Ectodermal cell (in vitro differentiated cells): ENCODE measurements at regions not wholly inside any gene's neighbourhood (a gene's known extent, or its start where the extent isn't known, plus 50 kb on each side); places are given as distances from the start of the nearest gene placed in this dataset.
"Not testable (repeated sequence)": the region's sequence is repeated elsewhere in the genome, so short reads cannot be mapped to it uniquely, and the experiment has no call there.

Experiments used
- H3K27ac ChIP-seq: 2 replicates; pipeline ENCODE4 v1.7.0; 2013; ENCODE audit warnings: mild to moderate bottlenecking, low read depth, low read length; ENCODE audit not compliant: insufficient read depth, poor library complexity, severe bottlenecking
- H3K27me3 ChIP-seq: 2 replicates; pipeline ENCODE4 v1.7.0; 2013; ENCODE audit warnings: mild to moderate bottlenecking, low read length; ENCODE audit not compliant: insufficient read depth, control insufficient read depth, poor library complexity, severe bottlenecking
- H3K36me3 ChIP-seq: one replicate; pipeline ENCODE4 v1.7.0; 2013; ENCODE audit warnings: low read length; ENCODE audit not compliant: control insufficient read depth, insufficient read depth
- H3K4me1 ChIP-seq: one replicate; pipeline ENCODE4 v1.7.0; 2013; ENCODE audit warnings: low read length; ENCODE audit not compliant: control insufficient read depth, insufficient read depth
- H3K4me3 ChIP-seq: 2 replicates; pipeline ENCODE4 v1.7.0; 2013; ENCODE audit warnings: low read depth, low read length, control low read depth; ENCODE audit not compliant: insufficient read depth
- H3K9me3 ChIP-seq: 2 replicates; pipeline ENCODE4 v1.7.0; 2013; ENCODE audit warnings: mild to moderate bottlenecking, low read length, moderate library complexity; ENCODE audit not compliant: control insufficient read depth
- WGBS, 2 experiments: methylation state at CpG; one replicate each; pipeline ENCODE4 v1.1.7; 2013; ENCODE audit warnings: missing lambda C conversion rate in 2 of 2; 5-methylcytosine and 5-hydroxymethylcytosine counted together

GRCh38 chr10:22774102-22774501 lies 59.7 kb upstream of the PIP4K2A start:
- no peaks in the 10 kb centered on the region for H3K9me3 ChIP-seq
- no peaks in the 10 kb centered on the region for H3K27me3 ChIP-seq
- H3K27ac ChIP-seq: no peak overlapping the region
- H3K36me3 ChIP-seq: no peaks in the 10 kb centered on the region
- H3K4me3 ChIP-seq: no peak overlapping the region
- H3K4me1 ChIP-seq: no peaks in the 10 kb centered on the region
- 100% methylated on average over 1 of the region's 1 CpG for WGBS, 2 experiments

- not testable (repeated sequence) for H3K4me1 ChIP-seq, H3K9me3 ChIP-seq, H3K27me3 ChIP-seq, H3K4me3 ChIP-seq, H3K36me3 ChIP-seq, H3K27ac ChIP-seq
- 94 to 98% methylated on average over 4 of the region's 5 CpGs for WGBS, 2 experiments
Observed at GRCh38 chr10:22771631-22772030, 57.3 kb upstream of the PIP4K2A start.

- Histone ChIP-seq H3K27ac (no peak overlapping the region), H3K9me3 (no peaks in the 10 kb centered on the region), H3K27me3 (no peaks in the 10 kb centered on the region), H3K36me3 (no peaks in the 10 kb centered on the region), H3K4me1 (no peaks in the 10 kb centered on the region), H3K4me3 (no peak overlapping the region)
- WGBS, 2 experiments: 83% methylated on average over 1 of the region's 1 CpG
Observed at GRCh38 chr10:22770270-22770669, 55.9 kb upstream of the PIP4K2A start.

GRCh38 chr10:22767859-22768258 lies 53.5 kb upstream of the PIP4K2A start:
- H3K27me3 ChIP-seq: no peaks in the 10 kb centered on the region
- H3K9me3 ChIP-seq: no peaks in the 10 kb centered on the region
- H3K4me3 ChIP-seq: no peak overlapping the region
- no peak overlapping the region for H3K27ac ChIP-seq
- H3K4me1 ChIP-seq: no peaks in the 10 kb centered on the region
- no peaks in the 10 kb centered on the region for H3K36me3 ChIP-seq
- WGBS, 2 experiments: 96 to 98% methylated on average over 2 of the region's 2 CpGs

- no peak overlapping the region for H3K27ac ChIP-seq
- no peak overlapping the region for H3K4me3 ChIP-seq
- no peaks in the 10 kb centered on the region for H3K9me3 ChIP-seq
- peaks cover under 1% of the 10 kb centered on the region for H3K4me1 ChIP-seq
- H3K27me3 ChIP-seq: no peaks in the 10 kb centered on the region
- no peaks in the 10 kb centered on the region for H3K36me3 ChIP-seq
- WGBS, 2 experiments: 95 to 97% methylated on average over 3 of the region's 3 CpGs
Observed at GRCh38 chr10:22766693-22767092, 52.3 kb upstream of the PIP4K2A start.

GRCh38 chr10:22765660-22766547 lies 51.5 kb upstream of the PIP4K2A start:
- no peaks in the 10 kb centered on the region for H3K27me3 ChIP-seq
- no peaks in the 10 kb centered on the region for H3K36me3 ChIP-seq
- H3K9me3 ChIP-seq: no peaks in the 10 kb centered on the region
- WGBS, 2 experiments: 98 to 100% methylated on average over 4 of the region's 6 CpGs
- H3K4me1 ChIP-seq: peaks cover 4% of the 10 kb centered on the region
- H3K27ac ChIP-seq: no peak overlapping the region
- H3K4me3 ChIP-seq: no peak overlapping the region

- Histone ChIP-seq H3K9me3 (no peaks in the 10 kb centered on the region), H3K4me3 (no peak overlapping the region)
- 94 to 97% methylated on average over 1 to 2 of the region's 2 CpGs for WGBS, 2 experiments
Observed at GRCh38 chr10:22764639-22765038, 50.3 kb upstream of the PIP4K2A start.

More at GRCh38 chr10:22764639-22765038, 50.3 kb upstream of the PIP4K2A start:
- Histone ChIP-seq H3K36me3 (no peaks in the 10 kb centered on the region), H3K4me1 (peaks cover 4% of the 10 kb centered on the region), H3K27me3 (no peaks in the 10 kb centered on the region), H3K27ac (no peak overlapping the region)
